Endometrium (tissue), 2 donors: ENCODE measurements at regions not wholly inside any gene's neighbourhood (a gene's known extent, or its start where the extent isn't known, plus 50 kb on each side); places are given as distances from the start of the nearest gene placed in this dataset.

Source experiments
- FAIRE-seq: peaks from 2 replicates; lab custom pipeline; 2012; peaks lifted over from hg19 to GRCh38; lab: Jason Lieb, UNC
- donor health status: control.
- donor health status: control.

- FAIRE-seq = no peak
These were observed 450.1 kb upstream of the IL12A start for GRCh38 chr3:159538507-159538906.

- no peak for FAIRE-seq
These were observed 447.6 kb upstream of the IL12A start for GRCh38 chr3:159540882-159541495.

- FAIRE-seq = no peak
These were observed 439.8 kb upstream of the IL12A start for GRCh38 chr3:159548675-159549335.

- no peak for FAIRE-seq
These were observed 433.4 kb upstream of the IL12A start for GRCh38 chr3:159555205-159555604.

- FAIRE-seq = no peak
These were observed 428.9 kb upstream of the IL12A start for GRCh38 chr3:159559771-159560170.

- FAIRE-seq = no peak
These were observed 428.2 kb upstream of the IL12A start for GRCh38 chr3:159560214-159560979.

- FAIRE-seq = no peak
These were observed 423.3 kb upstream of the IL12A start for GRCh38 chr3:159565313-159565712.

GRCh38 chr3:159583662-159584061 is 405.0 kb upstream of the IL12A start:
- FAIRE-seq = no peak

- FAIRE-seq = no peak
These were observed 404.2 kb upstream of the IL12A start for GRCh38 chr3:159584421-159584820.

GRCh38 chr3:159586571-159587202 is 401.9 kb upstream of the IL12A start:
- FAIRE-seq = no peak

GRCh38 chr3:159593927-159594605 is 394.6 kb upstream of the IL12A start:
- no peak for FAIRE-seq

GRCh38 chr3:159600291-159600690 is 388.3 kb upstream of the IL12A start:
- FAIRE-seq = no peak

GRCh38 chr3:159604151-159604581 is 384.5 kb upstream of the IL12A start:
- no peak for FAIRE-seq

- no peak for FAIRE-seq
These were observed 383.5 kb upstream of the IL12A start for GRCh38 chr3:159605101-159605500.

GRCh38 chr3:159605776-159606175 is 382.9 kb upstream of the IL12A start:
- FAIRE-seq = no peak

GRCh38 chr3:159607856-159608255 is 380.8 kb upstream of the IL12A start:
- no peak for FAIRE-seq

GRCh38 chr3:159608311-159608710 is 380.3 kb upstream of the IL12A start:
- FAIRE-seq = no peak

- no peak for FAIRE-seq
These were observed 379.0 kb upstream of the IL12A start for GRCh38 chr3:159609625-159610024.

- no peak for FAIRE-seq
These were observed 372.3 kb upstream of the IL12A start for GRCh38 chr3:159616234-159616825.

GRCh38 chr3:159619341-159619885 is 369.2 kb upstream of the IL12A start:
- peak; percentile 100 for FAIRE-seq

- FAIRE-seq = no peak
These were observed 368.4 kb upstream of the IL12A start for GRCh38 chr3:159620281-159620680.

- no peak for FAIRE-seq
These were observed 367.8 kb upstream of the IL12A start for GRCh38 chr3:159620873-159621272.
